ENCODE measurements at regions not wholly inside any gene's neighbourhood (a gene's known extent, or its start where the extent isn't known, plus 50 kb on each side); places are given as distances from the start of the nearest gene placed in this dataset.

DNA sequence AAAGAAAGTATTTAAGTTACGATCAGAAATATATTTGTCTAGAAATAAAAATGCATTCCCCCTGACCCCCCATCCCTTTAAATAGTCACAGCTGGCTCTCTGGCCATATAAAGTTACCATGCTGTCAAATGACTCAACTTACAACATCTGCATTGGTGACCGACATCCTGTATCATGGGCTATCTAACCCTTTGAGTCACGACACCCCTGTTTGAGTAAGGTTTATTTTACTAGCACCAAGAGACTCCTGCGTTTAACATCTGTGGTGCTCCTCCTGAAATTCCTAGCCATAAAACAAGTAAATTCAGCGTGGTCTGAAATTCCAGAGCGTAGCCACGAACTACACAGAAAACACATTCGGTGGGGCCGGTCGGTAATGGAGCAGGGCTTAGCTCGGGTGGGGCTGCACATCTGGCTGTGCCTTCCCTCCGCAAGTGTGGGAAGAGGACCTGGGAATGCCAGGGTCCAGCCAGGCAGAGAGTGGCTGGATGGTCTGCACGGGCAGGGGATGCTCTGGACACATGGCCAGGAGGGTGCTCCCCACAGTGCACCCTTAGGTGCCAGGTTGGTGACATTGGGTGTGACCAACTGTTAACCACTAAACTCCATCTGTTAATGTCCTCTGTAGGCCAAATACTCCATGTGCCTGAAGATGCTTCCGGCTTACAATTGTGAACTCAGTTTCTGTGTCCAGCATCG lies 53.0 kb upstream of the CLDN14 start:
- no peak for TF ChIP-seq FOXM1 (IDR thresholded peaks at IDR 0.05; ENCODE audit: borderline replicate concordance, low read depth)
- no peak for TF ChIP-seq CEBPB (IDR thresholded peaks at IDR 0.05)
- no peak for TF ChIP-seq EP300 (IDR thresholded peaks at IDR 0.05; ENCODE audit: borderline replicate concordance)
- TF ChIP-seq, protein P1, sequence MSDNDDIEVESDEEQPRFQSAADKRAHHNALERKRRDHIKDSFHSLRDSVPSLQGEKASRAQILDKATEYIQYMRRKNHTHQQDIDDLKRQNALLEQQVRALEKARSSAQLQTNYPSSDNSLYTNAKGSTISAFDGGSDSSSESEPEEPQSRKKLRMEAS (IDR thresholded peaks at IDR 0.05), result no peak
- TF ChIP-seq TEAD4 (IDR thresholded peaks at IDR 0.05), result no peak
- TF ChIP-seq, protein P2, sequence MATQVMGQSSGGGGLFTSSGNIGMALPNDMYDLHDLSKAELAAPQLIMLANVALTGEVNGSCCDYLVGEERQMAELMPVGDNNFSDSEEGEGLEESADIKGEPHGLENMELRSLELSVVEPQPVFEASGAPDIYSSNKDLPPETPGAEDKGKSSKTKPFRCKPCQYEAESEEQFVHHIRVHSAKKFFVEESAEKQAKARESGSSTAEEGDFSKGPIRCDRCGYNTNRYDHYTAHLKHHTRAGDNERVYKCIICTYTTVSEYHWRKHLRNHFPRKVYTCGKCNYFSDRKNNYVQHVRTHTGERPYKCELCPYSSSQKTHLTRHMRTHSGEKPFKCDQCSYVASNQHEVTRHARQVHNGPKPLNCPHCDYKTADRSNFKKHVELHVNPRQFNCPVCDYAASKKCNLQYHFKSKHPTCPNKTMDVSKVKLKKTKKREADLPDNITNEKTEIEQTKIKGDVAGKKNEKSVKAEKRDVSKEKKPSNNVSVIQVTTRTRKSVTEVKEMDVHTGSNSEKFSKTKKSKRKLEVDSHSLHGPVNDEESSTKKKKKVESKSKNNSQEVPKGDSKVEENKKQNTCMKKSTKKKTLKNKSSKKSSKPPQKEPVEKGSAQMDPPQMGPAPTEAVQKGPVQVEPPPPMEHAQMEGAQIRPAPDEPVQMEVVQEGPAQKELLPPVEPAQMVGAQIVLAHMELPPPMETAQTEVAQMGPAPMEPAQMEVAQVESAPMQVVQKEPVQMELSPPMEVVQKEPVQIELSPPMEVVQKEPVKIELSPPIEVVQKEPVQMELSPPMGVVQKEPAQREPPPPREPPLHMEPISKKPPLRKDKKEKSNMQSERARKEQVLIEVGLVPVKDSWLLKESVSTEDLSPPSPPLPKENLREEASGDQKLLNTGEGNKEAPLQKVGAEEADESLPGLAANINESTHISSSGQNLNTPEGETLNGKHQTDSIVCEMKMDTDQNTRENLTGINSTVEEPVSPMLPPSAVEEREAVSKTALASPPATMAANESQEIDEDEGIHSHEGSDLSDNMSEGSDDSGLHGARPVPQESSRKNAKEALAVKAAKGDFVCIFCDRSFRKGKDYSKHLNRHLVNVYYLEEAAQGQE (IDR thresholded peaks at IDR 0.05; ENCODE audit: low read depth), result no peak
- TF ChIP-seq RAD21 (IDR thresholded peaks at IDR 0.05; ENCODE audit: low read depth), result no peak
- no peak for TF ChIP-seq ZBTB7A (IDR thresholded peaks at IDR 0.05; ENCODE audit: low read depth)
- TF ChIP-seq TCF12 (IDR thresholded peaks at IDR 0.05; ENCODE audit: low read depth), result no peak
